ENCODE measurements at regions not wholly inside any gene's neighbourhood (a gene's known extent, or its start where the extent isn't known, plus 50 kb on each side); places are given as distances from the start of the nearest gene placed in this dataset.

- no peak for DNase-seq
Measured at GRCh38 chr2:75277111-75277510, 77.8 kb upstream of the TACR1 start.

GRCh38 chr2:75276093-75277029 lies 77.0 kb upstream of the TACR1 start:
- DNase-seq, result no peak

DNA sequence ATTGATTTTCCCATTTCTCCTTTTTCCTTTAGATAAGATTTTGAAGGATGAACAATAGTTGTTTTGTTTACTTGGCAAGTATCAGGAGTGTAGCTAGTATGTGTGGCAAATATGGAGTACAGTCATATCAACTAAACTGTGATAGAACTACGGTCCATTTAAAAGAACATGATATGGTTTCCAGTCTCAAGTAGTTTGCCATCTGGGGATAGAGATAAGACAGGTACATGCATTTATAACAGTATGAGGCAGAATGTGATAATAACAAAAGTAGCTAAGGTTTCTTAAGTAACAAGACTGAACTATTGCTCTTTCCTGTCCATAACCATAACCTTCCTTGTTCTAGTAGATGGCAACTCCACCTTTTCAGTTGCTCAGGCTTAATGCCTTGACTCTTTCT lies 75.6 kb upstream of the TACR1 start:
- DNase-seq, result no peak

GRCh38 chr2:75268112-75268511 lies 68.8 kb upstream of the TACR1 start:
- no peak for DNase-seq

GRCh38 chr2:75261923-75262322 lies 62.6 kb upstream of the TACR1 start:
- DNase-seq, result no peak

GRCh38 chr2:75260946-75261345 lies 61.6 kb upstream of the TACR1 start:
- DNase-seq, result no peak

- DNase-seq, result no peak
Measured at GRCh38 chr2:75258620-75259019, 59.3 kb upstream of the TACR1 start.

GRCh38 chr2:75256485-75256884 lies 57.2 kb upstream of the TACR1 start:
- DNase-seq, result no peak

- DNase-seq, result no peak
Measured at GRCh38 chr2:75253526-75253925, 54.2 kb upstream of the TACR1 start.

DNA sequence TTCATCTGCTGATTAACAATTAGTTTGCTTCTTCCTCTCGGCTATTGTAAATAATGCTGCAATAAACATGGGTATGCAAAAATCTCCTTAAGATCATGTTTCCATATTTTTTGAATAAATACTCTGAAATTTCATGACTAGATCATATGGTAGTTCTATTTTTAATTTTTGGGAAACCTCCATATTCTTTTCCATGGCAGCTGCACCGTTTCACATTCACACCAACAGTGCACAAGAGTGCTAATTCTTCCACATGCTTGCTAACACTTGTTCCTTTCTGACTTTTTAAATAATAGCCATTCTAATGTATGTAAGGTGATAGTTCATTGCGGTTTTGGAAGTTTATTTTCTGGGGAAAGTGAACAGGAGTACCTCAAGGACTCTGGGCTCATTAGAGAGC lies 52.6 kb upstream of the TACR1 start:
- DNase-seq, result no peak
